ENCODE measurements at regions not wholly inside any gene's neighbourhood (a gene's known extent, or its start where the extent isn't known, plus 50 kb on each side); places are given as distances from the start of the nearest gene placed in this dataset.
"Not testable (repeated sequence)": the region's sequence is repeated elsewhere in the genome, so short reads cannot be mapped to it uniquely, and the experiment has no call there.

DNA sequence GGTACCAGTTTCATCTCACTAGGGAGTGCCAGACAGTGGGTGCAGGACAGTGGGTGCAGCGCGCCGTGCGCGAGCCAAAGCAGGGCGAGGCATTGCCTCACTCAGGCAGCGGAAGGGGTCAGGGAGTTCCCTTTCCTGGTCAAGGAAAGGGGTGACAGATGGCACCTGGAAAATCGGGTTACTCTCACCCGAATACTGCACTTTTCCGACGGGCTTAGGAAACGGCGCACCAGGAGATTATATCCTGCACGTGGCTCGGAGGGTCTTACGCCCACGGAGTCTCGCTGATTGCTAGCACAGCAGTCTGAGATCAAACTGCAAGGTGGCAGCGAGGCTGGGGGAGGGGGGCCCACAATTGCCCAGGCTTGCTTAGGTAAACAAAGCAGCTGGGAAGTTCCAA, 152.0 kb upstream of the PCDH11X start:
- FAIRE-seq: not testable (repeated sequence)

DNA sequence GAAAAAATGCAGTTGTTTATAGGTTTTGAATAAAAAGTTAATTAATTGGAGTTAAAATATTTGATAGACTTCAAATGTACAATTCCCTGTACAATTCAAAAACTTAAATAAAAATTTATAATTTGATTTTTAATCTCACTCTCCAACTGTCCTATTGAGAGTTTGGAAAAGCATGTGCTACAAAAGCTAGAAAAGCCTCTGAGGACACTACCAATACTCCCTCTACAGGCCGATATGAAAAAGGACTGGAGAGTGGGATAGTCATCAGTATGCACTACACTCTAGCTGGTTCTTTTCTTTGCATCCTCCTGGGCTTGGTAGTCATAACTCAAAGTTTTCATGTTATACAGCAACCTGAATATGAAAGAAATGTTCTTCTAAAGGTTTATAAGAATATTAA, 139.9 kb upstream of the PCDH11X start:
- peak; percentile 92 for FAIRE-seq
